GM13977 (cell line): ENCODE measurements at regions not wholly inside any gene's neighbourhood (a gene's known extent, or its start where the extent isn't known, plus 50 kb on each side); places are given as distances from the start of the nearest gene placed in this dataset.

Experiments
- DNase-seq: peaks from one replicate; pipeline ENCODE4 v3.0.0; 2012; ENCODE audit warnings: low spot score
- CTCF ChIP-seq: IDR thresholded peaks from 2 replicates; pipeline ENCODE4 v1.5.1; 2012; ENCODE audit warnings: mild to moderate bottlenecking, control low read depth; ENCODE audit not compliant: insufficient read depth; ENCODE audit errors: extremely low read depth, missing control alignments
- in situ Hi-C: fragments of 300-500 bp; cut with MboI; formaldehyde crosslinking; loops from one replicate; pipeline ENCODE4 v1.12.0; 2022; ENCODE audit warnings: low sequenced_read_pairs, low pct_unique_long_range_greater_than_20kb, mixed read lengths, inconsistent platforms; ENCODE audit not compliant: unreplicated experiment

- no peak for DNase-seq
- no peak for TF ChIP-seq CTCF
- in situ Hi-C loops, result no loop called here
These were observed 145.8 kb upstream of the ID2 start for GRCh38 chr2:8535821-8536685.

- TF ChIP-seq CTCF, result no peak
- no peak for DNase-seq
- in situ Hi-C loops, result no loop called here
These were observed 144.9 kb upstream of the ID2 start for GRCh38 chr2:8536686-8537561.

GRCh38 chr2:8537562-8538155, 144.2 kb upstream of the ID2 start:
- no peak for TF ChIP-seq CTCF
- no peak for DNase-seq
- in situ Hi-C loops, result no loop called here

GRCh38 chr2:8538531-8538930, 143.3 kb upstream of the ID2 start:
- no peak for DNase-seq
- no peak for TF ChIP-seq CTCF
- in situ Hi-C loops, result no loop called here

GRCh38 chr2:8538931-8539621, 142.8 kb upstream of the ID2 start:
- DNase-seq, result no peak
- in situ Hi-C loops, result no loop called here
- no peak for TF ChIP-seq CTCF
